Neural cell (in vitro differentiated cells): ENCODE measurements at regions not wholly inside any gene's neighbourhood (a gene's known extent, or its start where the extent isn't known, plus 50 kb on each side); places are given as distances from the start of the nearest gene placed in this dataset.

Source experiments
- H2AFZ ChIP-seq: fragments of 200-600, 300-800 bp; sonication (generic), shearing (Covaris generic); 2 replicates; pipeline ENCODE4 v1.6.0; 2014; ENCODE audit warnings: low read depth, mild to moderate bottlenecking, antibody characterized with exemption, low read length, moderate library complexity
- H3F3A ChIP-seq: fragments of 200-600 bp; shearing (Covaris generic); 2 replicates; pipeline ENCODE4 v1.6.1; 2016; ENCODE audit warnings: mild to moderate bottlenecking, moderate library complexity, mixed read lengths, antibody characterized with exemption, low read length; ENCODE audit not compliant: insufficient read depth, poor library complexity, severe bottlenecking
- H3K27ac ChIP-seq: fragments of 200-600, 300-800 bp; sonication (generic), shearing (Covaris generic); 2 replicates; pipeline ENCODE4 v1.5.1; 2014; ENCODE audit warnings: mild to moderate bottlenecking, low read length, moderate library complexity
- H3K27me3 ChIP-seq: fragments of 300-800, 200-600 bp; sonication (generic), shearing (Covaris generic); 2 replicates; pipeline ENCODE4 v1.6.0; 2014; ENCODE audit warnings: mild to moderate bottlenecking, low read depth, low read length, moderate library complexity; ENCODE audit not compliant: insufficient read depth
- H3K36me3 ChIP-seq: fragments of 300-800, 200-600 bp; sonication (generic), shearing (Covaris generic); 2 replicates; pipeline ENCODE4 v1.5.1; 2014; ENCODE audit warnings: mild to moderate bottlenecking, antibody characterized with exemption, low read length, moderate library complexity; ENCODE audit not compliant: insufficient read depth
- H3K4me2 ChIP-seq: fragments of 300-800, 200-600 bp; sonication (generic), shearing (Covaris generic); 2 replicates; pipeline ENCODE4 v1.6.0; 2014; ENCODE audit warnings: mild to moderate bottlenecking, low read length
- H3K4me3 ChIP-seq: fragments of 300-800, 200-600 bp; sonication (generic), shearing (Covaris generic); 2 replicates; pipeline ENCODE4 v1.5.1; 2014; ENCODE audit warnings: mild to moderate bottlenecking, low read length, moderate library complexity
- H3K79me2 ChIP-seq: fragments of 200-600 bp; shearing (Covaris generic); replicated peaks from 2 replicates; pipeline ENCODE4 v1.6.0; 2014; ENCODE audit warnings: mild to moderate bottlenecking, low read length, moderate library complexity; ENCODE audit not compliant: insufficient read depth
- H3K9ac ChIP-seq: fragments of 300-800, 200-600 bp; sonication (generic), shearing (Covaris generic); 2 replicates; pipeline ENCODE4 v1.6.1; 2016; ENCODE audit warnings: mild to moderate bottlenecking, low read length, mixed read lengths
- H3K9me2 ChIP-seq: fragments of 200-600 bp; shearing (Covaris generic); 2 replicates; pipeline ENCODE4 v1.6.1; 2016; ENCODE audit warnings: mild to moderate bottlenecking, low read length, mixed read lengths; ENCODE audit not compliant: insufficient read depth
- H3K9me3 ChIP-seq: fragments of 200-600, 300-800 bp; sonication (generic), shearing (Covaris generic); 2 replicates; pipeline ENCODE4 v1.6.1; 2016; ENCODE audit warnings: mild to moderate bottlenecking, mixed run types, low read length, moderate library complexity, mixed read lengths
- H4K20me1 ChIP-seq: fragments of 200-600 bp; shearing (Covaris generic); 2 replicates; pipeline ENCODE4 v1.6.1; 2016; ENCODE audit warnings: mild to moderate bottlenecking, mixed run types; ENCODE audit not compliant: insufficient read depth
- CTCF ChIP-seq: fragments of 450-650 bp; IDR thresholded peaks from 2 replicates; pipeline ENCODE4 v1.5.1; 2014; ENCODE audit warnings: antibody characterized with exemption, mild to moderate bottlenecking, moderate library complexity; ENCODE audit not compliant: poor library complexity, severe bottlenecking
- EP300 ChIP-seq: fragments of 450-650 bp; conservative IDR thresholded peaks from 2 replicates; pipeline ENCODE4 v1.6.1; 2014; ENCODE audit warnings: antibody characterized with exemption, mild to moderate bottlenecking, moderate library complexity; ENCODE audit not compliant: poor library complexity, severe bottlenecking
- EZH2 ChIP-seq: fragments of 200-600, 300-800 bp; shearing (Covaris generic), sonication (generic); IDR thresholded peaks from 2 replicates; pipeline ENCODE4 v1.6.1; 2014; ENCODE audit warnings: antibody characterized with exemption, low read length, borderline replicate concordance, mild to moderate bottlenecking; ENCODE audit not compliant: insufficient read depth, poor library complexity, severe bottlenecking
- MXI1 ChIP-seq: fragments of 450-650 bp; conservative IDR thresholded peaks from 2 replicates; pipeline ENCODE4 v1.6.1; 2014; ENCODE audit warnings: antibody characterized with exemption, mild to moderate bottlenecking; ENCODE audit not compliant: poor library complexity, severe bottlenecking
- POLR2AphosphoS5 ChIP-seq: IDR thresholded peaks from 2 replicates; pipeline ENCODE4 v1.6.1; 2012
- RAD21 ChIP-seq: fragments of 450-650 bp; conservative IDR thresholded peaks from 2 replicates; pipeline ENCODE4 v1.6.1; 2014; ENCODE audit warnings: antibody characterized with exemption, mild to moderate bottlenecking, moderate library complexity
- REST ChIP-seq: IDR thresholded peaks from 2 replicates; pipeline ENCODE4 v1.6.1; 2012; ENCODE audit warnings: borderline replicate concordance
- SMC3 ChIP-seq: fragments of 450-650 bp; conservative IDR thresholded peaks from 2 replicates; pipeline ENCODE4 v1.6.1; 2014; ENCODE audit warnings: antibody characterized with exemption, mild to moderate bottlenecking, moderate library complexity; ENCODE audit not compliant: poor library complexity
- TAF1 ChIP-seq: IDR thresholded peaks from 2 replicates; pipeline ENCODE4 v1.6.1; 2012; ENCODE audit warnings: low read depth

DNA sequence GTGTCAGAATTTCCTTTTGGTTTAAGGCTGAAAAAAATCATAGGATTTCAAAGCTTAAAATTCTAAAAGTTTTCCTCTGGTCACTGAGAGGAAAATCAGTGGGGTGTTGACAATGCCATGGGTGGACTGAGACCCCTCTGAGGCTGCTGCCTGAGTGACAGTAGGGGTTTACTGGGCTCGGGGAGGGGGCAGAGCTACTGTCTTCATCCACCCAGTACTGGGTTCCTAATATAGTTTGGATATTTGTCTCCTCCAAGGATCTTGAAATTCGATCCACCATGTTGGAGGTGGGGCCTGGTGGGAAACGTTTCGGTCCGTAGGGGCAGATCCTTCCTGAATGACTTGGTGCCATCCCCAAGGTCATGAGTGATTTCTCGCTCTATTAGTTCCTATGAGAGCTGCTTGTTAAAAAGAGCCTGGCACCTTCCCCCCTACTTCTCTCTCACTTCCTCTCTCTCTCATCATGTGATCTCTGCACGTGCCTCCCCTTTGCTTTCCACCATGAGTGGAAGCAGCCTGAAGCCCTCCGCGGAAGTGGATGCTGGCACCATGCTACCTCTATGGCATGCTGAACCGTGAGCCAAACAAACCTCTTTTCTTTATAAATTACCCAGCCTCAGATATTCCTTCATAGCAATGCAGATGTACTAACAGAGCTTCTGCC is 72.3 kb downstream of the MAP10 start:
- Histone ChIP-seq H3K4me3 (no peak overlapping the region), H3K9me2 (no peaks in the 10 kb centered on the region), H3F3A (no peaks in the 10 kb centered on the region), H3K36me3 (no peaks in the 10 kb centered on the region), H3K79me2 (no peaks in the 10 kb centered on the region), H3K27ac (no peak overlapping the region), H3K9ac (no peak overlapping the region), H2AFZ (no peak overlapping the region), H3K27me3 (no peaks in the 10 kb centered on the region), H3K4me2 (no peak overlapping the region), H3K9me3 (no peaks in the 10 kb centered on the region), H4K20me1 (no peaks in the 10 kb centered on the region)
- TF ChIP-seq TAF1: no peak
- TF ChIP-seq CTCF: no peak
- TF ChIP-seq SMC3: no peak

DNA sequence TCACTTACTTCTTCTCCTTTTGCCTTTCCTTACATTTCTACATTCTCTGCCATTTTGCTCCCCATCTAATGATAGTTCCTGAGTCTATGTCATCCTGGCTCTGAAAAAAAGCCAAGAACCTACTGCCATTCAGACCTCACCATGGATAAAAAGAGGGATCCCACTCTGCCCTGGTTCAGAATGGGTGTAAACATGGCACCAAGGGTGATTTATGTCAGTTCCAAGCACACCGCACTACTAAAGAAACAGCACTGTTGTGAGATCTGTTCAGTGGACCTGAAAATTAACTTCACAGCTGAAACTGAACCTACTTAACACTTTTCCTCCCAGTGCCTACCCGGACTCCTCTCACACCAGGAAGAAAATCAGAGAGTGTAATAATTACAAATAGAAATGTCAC is 72.3 kb upstream of the NTPCR start:
- TF ChIP-seq MXI1 (no peak), RAD21 (no peak), EP300 (no peak), POLR2AphosphoS5 (no peak), CTCF (no peak), EZH2 (no peak), TAF1 (no peak), SMC3 (no peak), REST (no peak)
- H3F3A ChIP-seq: no peaks in the 10 kb centered on the region
- H3K4me3 ChIP-seq: no peak overlapping the region
- no peak overlapping the region for H3K27ac ChIP-seq
- no peaks in the 10 kb centered on the region for H3K36me3 ChIP-seq
- H3K4me2 ChIP-seq: no peak overlapping the region
- no peak overlapping the region for H2AFZ ChIP-seq
- no peak overlapping the region for H3K9ac ChIP-seq
- H3K9me3 ChIP-seq: no peaks in the 10 kb centered on the region
- H3K79me2 ChIP-seq: no peaks in the 10 kb centered on the region
- no peaks in the 10 kb centered on the region for H3K27me3 ChIP-seq
- no peaks in the 10 kb centered on the region for H3K9me2 ChIP-seq
- H4K20me1 ChIP-seq: no peaks in the 10 kb centered on the region
